ENCODE measurements at regions not wholly inside any gene's neighbourhood (a gene's known extent, or its start where the extent isn't known, plus 50 kb on each side); places are given as distances from the start of the nearest gene placed in this dataset.

DNA sequence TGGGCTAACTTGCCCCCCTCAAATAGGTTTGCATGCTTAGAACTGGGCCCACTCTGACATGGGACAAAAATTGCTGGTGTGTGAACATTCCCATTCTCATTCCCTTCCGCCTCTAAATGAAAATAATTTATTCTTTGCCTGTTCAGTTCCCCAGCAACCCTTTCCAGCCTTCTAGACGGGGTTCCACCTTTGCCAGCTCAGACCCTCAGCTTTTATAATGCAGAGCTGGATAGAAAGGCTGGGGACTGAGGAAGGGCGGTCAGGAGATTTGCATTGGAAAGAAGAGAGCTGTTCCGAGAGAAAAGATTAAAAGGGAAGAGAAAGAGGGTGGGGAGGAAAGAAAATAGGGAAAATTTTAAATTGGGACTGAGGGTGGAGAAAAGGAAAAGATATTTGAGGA, 151.1 kb upstream of the WSCD1 start:
- Histone ChIP-seq H4K91ac (ENCODE audit: insufficient read depth, low read depth, low read length) (no peak overlapping the region), H2BK20ac (ENCODE audit: low read depth, low read length) (no peak overlapping the region), H3K9ac (ENCODE audit: low read depth, low read length) (no peak overlapping the region), H3K23ac (ENCODE audit: low read depth, low read length) (no peak overlapping the region), H2BK15ac (ENCODE audit: low read depth, low read length) (no peak overlapping the region), H3K18ac (ENCODE audit: low read depth, low read length) (no peak overlapping the region), H3K27me3 (ENCODE audit: control insufficient read depth, insufficient read depth, low read length) (no peaks in the 10 kb centered on the region), H3K36me3 (ENCODE audit: control insufficient read depth, insufficient read depth, low read length) (no peaks in the 10 kb centered on the region), H4K8ac (ENCODE audit: low read depth in 2 of 2, low read length in 2 of 2) (no peak overlapping the region), H4K5ac (ENCODE audit: low read depth, low read length) (no peak overlapping the region), H3K27ac (ENCODE audit: insufficient read depth, low read length) (no peak overlapping the region), H3K79me1 (ENCODE audit: low read depth in 1 of 2, low read length in 2 of 2) (no peaks in the 10 kb centered on the region), H2AFZ (replicated peaks; ENCODE audit: low read length, poor library complexity) (no peak overlapping the region), H3K9me3 (ENCODE audit: control insufficient read depth, insufficient read depth, low read length) (peaks cover 9% of the 10 kb centered on the region; the same call in 1 of the 2 replicates), H3K4ac (ENCODE audit: low read depth, low read length) (no peak overlapping the region), H3K4me2 (ENCODE audit: low read depth, low read length) (no peak overlapping the region), H3K4me3 (ENCODE audit: insufficient read depth, low read depth, low read length) (no peak overlapping the region), H2AK5ac (ENCODE audit: low read depth, low read length) (no peak overlapping the region), H2BK5ac (ENCODE audit: low read depth, low read length, poor library complexity, severe bottlenecking) (no peak overlapping the region), H2BK120ac (ENCODE audit: low read depth, low read length) (no peak overlapping the region), H3K56ac (ENCODE audit: extremely low read depth, insufficient read depth, low read length) (no peak overlapping the region), H3K14ac (replicated peaks; ENCODE audit: low read depth, low read length) (no peak overlapping the region), H2AK9ac (replicated peaks; ENCODE audit: low read depth, low read length, poor library complexity) (no peak overlapping the region), H3K9me1 (ENCODE audit: insufficient read depth, low read length) (no peaks in the 10 kb centered on the region), H3K4me1 (ENCODE audit: control insufficient read depth, insufficient read depth, low read length) (no peaks in the 10 kb centered on the region), H4K20me1 (ENCODE audit: insufficient read depth, low read length) (no peaks in the 10 kb centered on the region)
- in situ Hi-C loops (cut with MboI; ENCODE audit: low sequenced_read_pairs), result no loop called here
- ATAC-seq (ENCODE audit: low read depth) (no peak), DNase-seq (no peak)
- no peak for TF ChIP-seq MAFK (IDR thresholded peaks at IDR 0.05; ENCODE audit: low read depth, low read length)
- no peak for TF ChIP-seq POLR2A (IDR thresholded peaks at IDR 0.05; ENCODE audit: low read depth, low read length)
- no peak for TF ChIP-seq CHD1 (IDR thresholded peaks at IDR 0.05; ENCODE audit: low read depth, low read length)
- no peak for TF ChIP-seq RAD21 (IDR thresholded peaks at IDR 0.05; ENCODE audit: low read length)
- no peak for TF ChIP-seq CEBPB (IDR thresholded peaks at IDR 0.05; ENCODE audit: low read depth, low read length)
- TF ChIP-seq NFE2L2 (IDR thresholded peaks at IDR 0.05; ENCODE audit: low read depth, low read length), result no peak
- no peak for TF ChIP-seq RCOR1 (IDR thresholded peaks at IDR 0.05; ENCODE audit: insufficient replicate concordance, low read length)
- no peak for TF ChIP-seq FOS (IDR thresholded peaks at IDR 0.05; ENCODE audit: low read depth, low read length)
- no peak for TF ChIP-seq MAZ (IDR thresholded peaks at IDR 0.05; ENCODE audit: borderline replicate concordance, low read depth, low read length)
- no peak for TF ChIP-seq SMC3 (IDR thresholded peaks at IDR 0.05; ENCODE audit: low read depth, low read length)
- no peak for TF ChIP-seq ELK1 (IDR thresholded peaks at IDR 0.05; ENCODE audit: borderline replicate concordance, low read depth, low read length)
- TF ChIP-seq MXI1 (IDR thresholded peaks at IDR 0.05; ENCODE audit: borderline replicate concordance, low read depth, low read length), result no peak
- no peak for TF ChIP-seq RFX5 (IDR thresholded peaks at IDR 0.05; ENCODE audit: low read depth, low read length)
- no peak for TF ChIP-seq CTCF (conservative IDR thresholded peaks at IDR 0.05; ENCODE audit: low read depth, low read length)
- TF ChIP-seq BHLHE40 (IDR thresholded peaks at IDR 0.05; ENCODE audit: low read depth, low read length), result no peak
- TF ChIP-seq USF2 (IDR thresholded peaks at IDR 0.05; ENCODE audit: low read depth, low read length), result no peak
- intact Hi-C loops (cut with micrococcal nuclease), result no loop called here
- no TSS peak for BruUV-seq (replicated peaks)
- POLR2A ChIA-PET (ENCODE audit: unreplicated experiment), result no interaction called here
- WGBS, 2 experiments (ENCODE audit: extremely low coverage in 2 of 2, insufficient read length in 1 of 2), result 5 to 100% methylated on average over 1 to 2 of the region's 4 CpGs
- CTCF ChIA-PET, result no interaction called here
- dilution Hi-C loops (cut with HindIII; ENCODE audit: low sequenced_read_pairs, unreplicated experiment), result no loop called here
